ENCODE measurements at regions not wholly inside any gene's neighbourhood (a gene's known extent, or its start where the extent isn't known, plus 50 kb on each side); places are given as distances from the start of the nearest gene placed in this dataset.

DNA sequence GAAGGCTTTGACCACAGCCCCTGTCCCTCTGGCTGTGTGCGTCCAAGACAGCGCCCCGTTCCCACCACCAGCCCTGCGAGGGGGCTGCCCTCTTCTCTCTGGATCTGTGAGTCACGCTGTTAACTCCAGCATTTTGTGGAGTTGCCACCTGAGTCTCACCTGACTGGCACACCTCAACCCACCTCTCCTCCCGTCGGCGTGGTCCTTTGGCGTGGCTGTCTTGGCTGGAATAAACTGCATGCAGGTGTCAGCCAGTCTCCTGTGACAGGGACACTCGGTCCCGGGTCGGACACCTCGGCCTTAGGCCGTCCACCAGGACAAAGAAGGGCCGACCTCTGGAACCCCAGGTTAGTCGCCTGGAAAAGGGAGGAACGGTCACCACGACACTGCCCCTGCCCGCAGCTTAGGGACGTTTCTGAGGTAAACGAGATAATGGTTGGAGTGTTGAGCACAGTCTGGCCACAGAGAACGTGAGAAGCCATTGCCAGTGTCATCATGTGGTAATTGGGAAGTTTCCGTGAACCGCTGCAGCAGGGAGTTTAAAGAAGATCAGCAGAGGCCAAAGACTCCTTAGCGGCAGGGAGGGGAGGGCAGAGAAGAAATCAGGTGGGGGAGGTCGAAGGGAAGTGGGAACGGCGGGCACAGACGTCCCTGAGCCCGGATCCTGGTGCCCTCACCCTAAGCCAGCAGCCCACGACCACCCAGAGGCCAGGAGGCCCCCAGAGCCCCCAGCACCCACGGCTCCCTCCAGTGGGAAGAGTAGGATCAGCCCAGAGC is 73.6 kb upstream of the FAM20C start:
- no peak overlapping the region for H3K9ac ChIP-seq
- H4K20me1 ChIP-seq (ENCODE audit: insufficient read depth), result no peaks in the 10 kb centered on the region
- H3K27ac ChIP-seq, result no peak overlapping the region
- H3K36me3 ChIP-seq (ENCODE audit: insufficient read depth), result no peaks in the 10 kb centered on the region
- no peak overlapping the region for H3K4me3 ChIP-seq (IDR thresholded peaks at IDR 0.05; ENCODE audit: insufficient read depth, low read depth, low read length)
- H3K79me2 ChIP-seq (ENCODE audit: insufficient read depth, low read depth), result no peaks in the 10 kb centered on the region
- H3K4me2 ChIP-seq, result no peak overlapping the region
- TF ChIP-seq, protein P1, sequence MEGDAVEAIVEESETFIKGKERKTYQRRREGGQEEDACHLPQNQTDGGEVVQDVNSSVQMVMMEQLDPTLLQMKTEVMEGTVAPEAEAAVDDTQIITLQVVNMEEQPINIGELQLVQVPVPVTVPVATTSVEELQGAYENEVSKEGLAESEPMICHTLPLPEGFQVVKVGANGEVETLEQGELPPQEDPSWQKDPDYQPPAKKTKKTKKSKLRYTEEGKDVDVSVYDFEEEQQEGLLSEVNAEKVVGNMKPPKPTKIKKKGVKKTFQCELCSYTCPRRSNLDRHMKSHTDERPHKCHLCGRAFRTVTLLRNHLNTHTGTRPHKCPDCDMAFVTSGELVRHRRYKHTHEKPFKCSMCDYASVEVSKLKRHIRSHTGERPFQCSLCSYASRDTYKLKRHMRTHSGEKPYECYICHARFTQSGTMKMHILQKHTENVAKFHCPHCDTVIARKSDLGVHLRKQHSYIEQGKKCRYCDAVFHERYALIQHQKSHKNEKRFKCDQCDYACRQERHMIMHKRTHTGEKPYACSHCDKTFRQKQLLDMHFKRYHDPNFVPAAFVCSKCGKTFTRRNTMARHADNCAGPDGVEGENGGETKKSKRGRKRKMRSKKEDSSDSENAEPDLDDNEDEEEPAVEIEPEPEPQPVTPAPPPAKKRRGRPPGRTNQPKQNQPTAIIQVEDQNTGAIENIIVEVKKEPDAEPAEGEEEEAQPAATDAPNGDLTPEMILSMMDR (conservative IDR thresholded peaks at IDR 0.05; ENCODE audit: low read depth, low read length), result no peak
- H2AFZ ChIP-seq (ENCODE audit: low read depth), result no peak overlapping the region
- H3K27me3 ChIP-seq (ENCODE audit: insufficient read depth, low read depth), result peaks cover 50% of the 10 kb centered on the region; the same call in 1 of the 2 replicates
- H3K4me1 ChIP-seq (ENCODE audit: low read depth, poor library complexity, severe bottlenecking), result no peaks in the 10 kb centered on the region

DNA sequence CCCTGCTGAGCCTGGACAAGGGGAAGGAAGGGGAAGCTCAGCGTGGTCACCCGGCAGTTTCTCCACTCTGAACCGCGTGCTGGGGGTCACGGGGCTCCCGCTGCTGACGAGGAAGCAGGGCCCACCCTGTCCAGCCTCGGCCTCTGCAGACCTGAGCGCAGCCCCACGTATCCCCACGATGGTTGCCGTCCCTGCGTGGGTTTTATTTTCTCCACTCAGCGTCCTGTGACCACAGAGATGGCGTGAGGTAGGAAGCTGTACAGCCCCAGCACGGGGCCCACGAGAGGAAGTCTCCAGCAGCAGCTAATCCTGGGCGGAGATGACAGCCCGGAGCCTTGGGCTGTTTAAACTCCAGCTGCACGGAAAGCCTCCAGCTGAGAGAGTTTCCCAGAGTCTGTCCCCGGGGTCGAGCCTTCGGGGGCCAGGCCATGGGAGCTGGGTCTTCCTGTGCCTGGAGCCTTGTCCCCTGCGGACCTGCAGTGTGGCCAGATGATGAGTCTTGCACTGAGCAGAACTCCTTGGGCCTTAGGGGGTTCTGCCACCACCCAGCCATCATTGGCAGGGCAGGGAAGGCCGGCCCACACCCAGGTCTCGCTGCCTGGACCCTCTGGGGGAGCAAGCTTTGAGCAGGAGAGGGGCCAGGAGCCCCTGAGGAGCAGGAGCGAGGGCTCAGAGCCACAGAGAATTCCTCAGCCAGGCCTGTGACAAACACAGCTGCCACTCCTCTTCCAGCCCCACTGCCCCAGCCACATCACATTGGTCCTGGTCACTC is 72.8 kb upstream of the FAM20C start:
- Histone ChIP-seq H3K4me1 (ENCODE audit: low read depth, poor library complexity, severe bottlenecking) (no peaks in the 10 kb centered on the region), H3K27me3 (ENCODE audit: insufficient read depth, low read depth) (peaks cover 53% of the 10 kb centered on the region; the same call in 1 of the 2 replicates), H3K27ac (no peak overlapping the region), H3K9ac (no peak overlapping the region), H3K36me3 (ENCODE audit: insufficient read depth) (no peaks in the 10 kb centered on the region), H3K4me3 (IDR thresholded peaks at IDR 0.05; ENCODE audit: insufficient read depth, low read depth, low read length) (no peak overlapping the region), H4K20me1 (ENCODE audit: insufficient read depth) (no peaks in the 10 kb centered on the region), H2AFZ (ENCODE audit: low read depth) (no peak overlapping the region), H3K79me2 (ENCODE audit: insufficient read depth, low read depth) (no peaks in the 10 kb centered on the region), H3K4me2 (no peak overlapping the region)
- TF ChIP-seq, protein P1 (conservative IDR thresholded peaks at IDR 0.05; ENCODE audit: low read depth, low read length), result no peak

DNA sequence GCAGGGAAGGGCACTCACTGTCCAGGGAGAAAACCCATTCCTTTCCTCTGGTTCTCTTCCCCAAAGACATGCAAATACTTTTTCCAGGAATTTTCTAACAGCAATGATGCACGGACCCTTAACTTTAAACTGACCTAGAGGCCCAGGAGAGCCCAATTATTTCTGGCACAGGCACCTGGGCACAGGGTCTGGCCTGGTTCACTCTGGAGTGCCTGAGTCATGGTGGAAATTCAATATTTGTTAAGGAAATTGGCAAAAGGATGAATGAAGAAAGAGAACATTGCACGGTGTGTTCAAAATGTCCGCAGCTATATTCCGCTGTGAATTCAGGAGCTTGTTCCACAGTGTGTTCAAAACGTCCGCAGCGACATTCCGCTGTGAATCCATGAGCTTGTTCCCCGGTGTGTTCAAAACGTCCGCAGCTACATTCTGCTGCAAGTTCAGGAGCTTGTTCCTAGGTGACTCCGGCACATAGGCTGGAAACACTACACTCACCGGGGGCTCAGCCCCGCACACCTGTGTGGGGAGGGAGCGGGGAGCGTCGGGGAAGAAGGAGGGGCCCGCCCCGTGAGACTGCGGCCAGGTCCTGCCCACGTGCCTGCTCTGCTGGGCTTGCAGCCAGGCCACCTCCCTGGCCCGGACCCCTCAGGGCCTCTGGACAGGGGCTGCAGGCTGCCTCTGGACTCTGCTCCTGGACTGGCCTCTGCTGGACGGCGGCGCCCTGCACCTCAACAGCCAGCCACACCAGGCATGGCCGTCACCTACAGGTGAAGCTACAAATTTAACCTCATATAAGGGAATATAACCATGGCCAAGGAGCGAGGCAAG is 72.0 kb upstream of the FAM20C start:
- no peak overlapping the region for H3K9ac ChIP-seq

More for the DNA sequence above, 72.0 kb upstream of the FAM20C start:
- no peaks in the 10 kb centered on the region for H4K20me1 ChIP-seq (ENCODE audit: insufficient read depth)
- peaks cover 53% of the 10 kb centered on the region; the same call in 1 of the 2 replicates for H3K27me3 ChIP-seq (ENCODE audit: insufficient read depth, low read depth)
- no peaks in the 10 kb centered on the region for H3K4me1 ChIP-seq (ENCODE audit: low read depth, poor library complexity, severe bottlenecking)
- TF ChIP-seq, protein P1 (conservative IDR thresholded peaks at IDR 0.05; ENCODE audit: low read depth, low read length), result no peak
- H2AFZ ChIP-seq (ENCODE audit: low read depth), result no peak overlapping the region
- no peaks in the 10 kb centered on the region for H3K36me3 ChIP-seq (ENCODE audit: insufficient read depth)
- no peaks in the 10 kb centered on the region for H3K79me2 ChIP-seq (ENCODE audit: insufficient read depth, low read depth)
- no peak overlapping the region for H3K4me2 ChIP-seq
- no peak overlapping the region for H3K4me3 ChIP-seq (IDR thresholded peaks at IDR 0.05; ENCODE audit: insufficient read depth, low read depth, low read length)
- no peak overlapping the region for H3K27ac ChIP-seq

Data from KMS-11 (cell line).